ENCODE measurements at regions not wholly inside any gene's neighbourhood (a gene's known extent, or its start where the extent isn't known, plus 50 kb on each side); places are given as distances from the start of the nearest gene placed in this dataset.

DNA sequence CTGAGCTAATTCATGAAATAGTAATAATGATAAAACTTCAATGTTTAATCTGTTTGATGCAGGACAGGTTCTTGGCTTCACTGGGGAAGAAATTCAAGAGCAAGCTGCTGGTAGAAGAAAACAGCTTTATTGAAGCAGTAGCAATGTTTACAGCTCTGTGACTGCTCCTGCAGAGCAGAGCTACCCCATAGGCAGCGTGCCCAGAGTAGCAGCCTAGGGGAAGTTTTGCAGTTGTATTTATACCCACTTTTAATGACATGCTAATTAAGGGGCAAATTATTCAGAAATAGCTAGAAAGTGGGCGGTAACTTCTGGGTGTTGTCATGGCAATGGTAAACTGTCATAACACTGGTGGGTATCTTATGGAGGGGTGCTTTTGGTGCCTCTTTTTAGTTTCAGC, 518.0 kb downstream of the RFPL4B start:
- TF ChIP-seq, protein P1, sequence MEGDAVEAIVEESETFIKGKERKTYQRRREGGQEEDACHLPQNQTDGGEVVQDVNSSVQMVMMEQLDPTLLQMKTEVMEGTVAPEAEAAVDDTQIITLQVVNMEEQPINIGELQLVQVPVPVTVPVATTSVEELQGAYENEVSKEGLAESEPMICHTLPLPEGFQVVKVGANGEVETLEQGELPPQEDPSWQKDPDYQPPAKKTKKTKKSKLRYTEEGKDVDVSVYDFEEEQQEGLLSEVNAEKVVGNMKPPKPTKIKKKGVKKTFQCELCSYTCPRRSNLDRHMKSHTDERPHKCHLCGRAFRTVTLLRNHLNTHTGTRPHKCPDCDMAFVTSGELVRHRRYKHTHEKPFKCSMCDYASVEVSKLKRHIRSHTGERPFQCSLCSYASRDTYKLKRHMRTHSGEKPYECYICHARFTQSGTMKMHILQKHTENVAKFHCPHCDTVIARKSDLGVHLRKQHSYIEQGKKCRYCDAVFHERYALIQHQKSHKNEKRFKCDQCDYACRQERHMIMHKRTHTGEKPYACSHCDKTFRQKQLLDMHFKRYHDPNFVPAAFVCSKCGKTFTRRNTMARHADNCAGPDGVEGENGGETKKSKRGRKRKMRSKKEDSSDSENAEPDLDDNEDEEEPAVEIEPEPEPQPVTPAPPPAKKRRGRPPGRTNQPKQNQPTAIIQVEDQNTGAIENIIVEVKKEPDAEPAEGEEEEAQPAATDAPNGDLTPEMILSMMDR (conservative IDR thresholded peaks at IDR 0.05; ENCODE audit: low read depth, low read length), result no peak
- DNase-seq (ENCODE audit: low read depth), result no peak
- no peak overlapping the region for H3K4me3 ChIP-seq (ENCODE audit: low read depth, low read length)

DNA sequence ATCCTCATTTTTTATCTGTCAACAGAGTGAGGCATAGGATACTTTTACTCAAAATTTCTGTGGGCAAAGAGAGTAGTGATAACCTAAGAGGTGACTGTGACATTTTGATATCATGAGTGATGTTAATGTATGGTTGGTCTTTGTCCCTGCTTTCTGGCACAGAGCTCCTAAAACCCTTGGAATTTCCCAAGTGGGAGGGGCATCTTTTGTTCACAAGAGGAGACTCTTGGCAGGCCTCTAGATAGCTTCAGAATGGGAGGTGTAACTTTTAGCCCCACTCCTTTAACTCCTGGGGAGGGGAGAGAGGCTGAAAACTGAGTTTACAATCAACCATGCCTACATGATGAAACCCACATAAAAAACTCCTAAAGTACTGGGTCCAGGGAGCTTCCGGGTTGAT, 527.8 kb downstream of the RFPL4B start:
- TF ChIP-seq, protein P1 (conservative IDR thresholded peaks at IDR 0.05; ENCODE audit: low read depth, low read length), result no peak
- H3K4me3 ChIP-seq (ENCODE audit: low read depth, low read length), result no peak overlapping the region
- no peak for DNase-seq (ENCODE audit: low read depth)

DNA sequence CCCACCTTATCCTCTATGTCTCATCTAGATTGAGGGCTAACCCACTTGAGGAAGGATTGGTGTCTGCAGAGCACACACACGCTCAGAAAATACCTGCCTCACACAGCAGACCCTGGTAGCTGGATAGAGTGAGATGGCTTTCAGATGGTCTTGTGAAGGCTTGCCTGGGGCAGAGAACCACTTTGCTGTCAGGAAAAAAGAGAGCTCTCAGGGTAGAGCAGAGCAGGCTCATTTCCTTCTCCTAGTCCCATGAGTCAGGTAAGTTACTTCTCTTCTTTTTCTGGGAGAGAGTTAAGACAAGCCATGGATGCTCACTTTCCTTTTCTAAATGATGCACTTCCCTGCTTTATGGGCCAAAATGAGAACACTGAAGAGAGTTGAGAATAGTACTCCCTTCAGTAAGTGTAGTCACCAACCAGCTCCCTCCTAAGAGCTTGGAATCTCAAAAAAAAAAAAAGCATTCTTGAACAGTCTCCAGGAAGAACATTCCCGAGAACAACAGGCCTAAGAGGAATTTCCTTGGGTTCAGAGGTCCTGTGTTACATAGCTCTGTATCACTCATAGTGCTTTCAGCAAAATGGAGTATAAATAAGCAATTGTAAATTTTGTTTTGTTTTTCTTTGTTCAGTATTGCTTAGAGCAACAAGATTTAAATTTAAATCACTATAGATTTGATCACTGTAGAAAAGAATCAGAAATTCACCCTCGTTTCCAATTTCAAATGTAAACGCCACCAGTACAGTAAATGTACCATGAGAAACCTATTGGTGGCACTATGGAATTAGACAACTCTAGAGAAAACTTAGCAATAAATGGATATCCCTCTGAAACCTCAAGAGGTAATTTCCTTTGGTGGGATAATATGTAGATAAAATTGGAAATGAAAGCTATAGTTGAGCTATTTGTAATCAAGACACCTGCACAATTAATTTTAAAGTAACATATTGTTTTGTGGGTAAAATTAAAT, 530.3 kb downstream of the RFPL4B start:
- TF ChIP-seq, protein P1 (conservative IDR thresholded peaks at IDR 0.05; ENCODE audit: low read depth, low read length), result no peak
- peak; percentile 78 for DNase-seq (ENCODE audit: low read depth)
- H3K4me3 ChIP-seq (ENCODE audit: low read depth, low read length), result no peak overlapping the region

DNA sequence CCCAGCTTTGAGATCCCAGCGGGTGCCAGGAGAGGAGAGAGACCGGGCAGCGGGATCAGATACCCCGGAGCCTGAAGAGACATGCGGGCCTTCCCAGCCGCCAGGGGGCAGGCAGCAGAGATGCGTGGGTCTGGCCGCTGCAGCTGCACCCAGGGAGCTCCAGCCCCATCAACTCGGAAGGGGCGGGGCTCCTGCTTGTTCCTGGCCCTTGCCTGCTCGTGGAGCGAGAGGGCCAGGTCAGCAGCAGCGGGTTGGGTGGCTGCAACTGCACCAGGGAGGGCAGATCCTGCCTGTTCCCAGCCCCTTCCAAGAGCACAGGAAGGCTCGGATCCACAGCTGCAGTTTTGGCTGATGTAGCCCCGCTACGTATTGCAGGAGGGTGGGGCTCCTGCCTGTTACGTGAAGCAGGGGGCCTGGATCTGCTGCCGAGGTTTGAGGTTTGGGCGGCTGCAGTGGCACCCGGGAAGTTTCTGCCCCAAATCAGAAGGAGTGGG, 532.8 kb downstream of the RFPL4B start:
- DNase-seq (ENCODE audit: low read depth), result no peak
- TF ChIP-seq, protein P1 (conservative IDR thresholded peaks at IDR 0.05; ENCODE audit: low read depth, low read length), result no peak
- no peak overlapping the region for H3K4me3 ChIP-seq (ENCODE audit: low read depth, low read length)

DNA sequence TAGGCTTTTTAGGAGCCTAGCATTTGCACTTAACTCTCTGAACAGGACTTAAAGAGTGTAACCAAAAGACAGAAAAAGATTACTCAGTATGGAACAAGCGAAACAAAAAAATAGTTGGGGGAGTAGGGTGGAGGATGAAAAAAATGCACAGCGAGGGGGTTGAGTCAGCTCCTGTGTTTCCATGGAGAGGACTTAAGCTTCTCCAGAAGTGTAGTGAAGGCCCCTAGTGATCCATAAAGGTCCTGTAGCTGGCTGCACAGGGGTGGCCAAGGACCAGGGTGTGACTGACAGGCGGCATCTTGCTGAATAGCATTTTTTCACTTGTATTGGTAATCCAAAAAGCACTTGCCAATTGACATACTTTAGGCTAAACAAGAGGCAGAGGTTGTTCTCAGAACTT, 533.9 kb downstream of the RFPL4B start:
- H3K4me3 ChIP-seq (ENCODE audit: low read depth, low read length), result no peak overlapping the region
- no peak for DNase-seq (ENCODE audit: low read depth)
- TF ChIP-seq, protein P1 (conservative IDR thresholded peaks at IDR 0.05; ENCODE audit: low read depth, low read length), result no peak

DNA sequence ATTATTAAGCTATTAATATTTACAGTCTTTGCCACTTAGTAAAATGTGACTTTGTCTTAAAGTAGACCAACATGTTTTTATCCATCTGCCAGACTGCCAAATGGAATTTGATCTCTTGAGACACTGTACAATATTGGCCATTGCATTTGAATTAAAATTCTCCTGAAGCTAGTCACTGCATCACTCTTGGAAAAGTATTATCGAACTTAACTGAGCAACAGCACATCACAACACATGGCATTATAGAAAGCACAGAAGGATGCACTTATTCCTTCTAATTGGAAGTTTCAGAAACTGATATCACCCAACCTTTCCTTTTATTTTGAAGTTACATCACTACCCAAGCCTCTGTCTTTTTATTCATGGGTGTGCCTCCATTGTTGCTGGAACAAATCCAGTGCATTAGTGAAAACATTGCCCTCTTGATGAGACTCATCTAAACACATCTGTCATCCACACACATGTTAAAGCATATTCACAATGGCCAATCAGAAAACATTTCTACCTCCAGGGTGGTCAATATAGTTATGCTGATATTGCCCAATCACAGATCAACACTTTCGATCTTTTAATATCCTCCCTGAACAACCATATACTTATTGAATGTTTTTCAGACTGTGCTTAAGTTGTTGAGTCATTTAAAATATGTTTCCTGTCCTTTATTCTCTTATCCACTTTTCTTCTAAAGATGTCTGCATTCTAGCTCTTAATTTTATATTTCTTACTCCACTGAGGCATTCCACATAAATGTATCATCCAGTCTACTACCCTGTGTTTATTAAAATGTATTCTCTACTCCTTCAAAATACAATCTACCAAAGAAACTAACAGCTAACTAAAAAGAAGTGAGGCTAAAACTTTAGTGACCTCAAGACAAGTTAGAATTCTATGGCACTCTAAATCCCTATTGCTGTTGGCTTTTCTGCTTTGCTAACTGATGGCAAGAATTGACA, 535.0 kb downstream of the RFPL4B start:
- TF ChIP-seq, protein P1 (conservative IDR thresholded peaks at IDR 0.05; ENCODE audit: low read depth, low read length), result no peak
- DNase-seq (ENCODE audit: low read depth), result no peak
- no peak overlapping the region for H3K4me3 ChIP-seq (ENCODE audit: low read depth, low read length)
